ENCODE measurements at regions not wholly inside any gene's neighbourhood (a gene's known extent, or its start where the extent isn't known, plus 50 kb on each side); places are given as distances from the start of the nearest gene placed in this dataset.

- no peak for TF ChIP-seq CTCF (IDR thresholded peaks at IDR 0.05)
- TF ChIP-seq POLR2A (IDR thresholded peaks at IDR 0.05), result no peak
Measured at GRCh38 chr14:73776194-73776537, 62.0 kb upstream of the PNMA1 start.
